Upper lobe of right lung (tissue), 1 donor: ENCODE measurements at regions not wholly inside any gene's neighbourhood (a gene's known extent, or its start where the extent isn't known, plus 50 kb on each side); places are given as distances from the start of the nearest gene placed in this dataset.

Experiments
- ATAC-seq: fragments of 200-7000 bp; cut with Tn5 transposase; one replicate; pipeline ENCODE4 v1.9.1; 2020; ENCODE audit warnings: mild to moderate bottlenecking, moderate library complexity
- DNase-seq: peaks from one replicate; pipeline ENCODE4 v3.0.0-alpha.2; 2020
- H3K27ac ChIP-seq: fragments of 200-600 bp; one replicate; pipeline ENCODE4 v1.8.0; 2022
- H3K27me3 ChIP-seq: fragments of 200-600 bp; one replicate; pipeline ENCODE4 v1.8.0; 2022; ENCODE audit warnings: mild to moderate bottlenecking
- H3K36me3 ChIP-seq: fragments of 200-600 bp; one replicate; pipeline ENCODE4 v1.8.0; 2022
- H3K4me1 ChIP-seq: fragments of 200-600 bp; one replicate; pipeline ENCODE4 v1.8.0; 2022
- H3K4me3 ChIP-seq: fragments of 200-600 bp; one replicate; pipeline ENCODE4 v1.8.0; 2022; ENCODE audit warnings: mild to moderate bottlenecking
- H3K9me3 ChIP-seq: fragments of 200-600 bp; one replicate; pipeline ENCODE4 v1.8.0; 2022
- intact Hi-C: fragments of 100-400 bp; cut with DNase I; formaldehyde crosslinking; loops from one replicate; pipeline ENCODE4 v1.11.0; 2022
- TF ChIP-seq, protein P1 (sequence below): fragments of 200-600 bp; IDR thresholded peaks from one replicate; pipeline ENCODE4 v1.8.0; 2022; ENCODE audit warnings: antibody characterized with exemption
- donor health status: DM: no; HTN: yes; CAD: no; lungs with severe emphysema.

DNA sequence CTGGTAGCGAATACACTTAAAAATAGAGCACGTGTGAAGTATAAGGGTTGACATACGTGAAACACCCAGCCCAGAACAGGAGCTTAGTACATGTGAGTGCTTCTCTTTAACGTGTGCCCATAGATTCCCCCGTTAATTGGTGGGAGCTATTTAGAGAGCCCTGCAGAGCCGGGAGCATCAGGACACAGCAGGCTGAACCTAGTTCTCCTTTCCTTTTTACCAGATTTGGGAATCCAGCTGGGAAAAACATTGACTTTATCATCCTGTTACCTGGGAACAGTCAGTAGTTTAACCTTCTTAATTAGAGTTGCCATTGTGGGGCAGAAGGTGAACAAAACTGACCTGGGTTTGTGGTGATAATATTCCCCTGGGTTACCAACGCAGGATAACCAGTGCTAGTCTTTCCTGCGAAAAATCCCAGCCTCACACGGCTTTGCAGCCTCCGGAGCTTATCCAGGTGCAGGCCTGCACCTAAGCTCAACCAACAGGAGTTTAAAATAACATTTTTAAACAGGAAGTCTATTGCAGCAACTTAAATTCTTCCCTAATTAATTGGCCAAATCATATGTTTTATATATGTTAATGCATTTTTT lies 78.1 kb upstream of the SPTBN1 start:
- H3K27ac ChIP-seq: no peak overlapping the region
- TF ChIP-seq, protein P1, sequence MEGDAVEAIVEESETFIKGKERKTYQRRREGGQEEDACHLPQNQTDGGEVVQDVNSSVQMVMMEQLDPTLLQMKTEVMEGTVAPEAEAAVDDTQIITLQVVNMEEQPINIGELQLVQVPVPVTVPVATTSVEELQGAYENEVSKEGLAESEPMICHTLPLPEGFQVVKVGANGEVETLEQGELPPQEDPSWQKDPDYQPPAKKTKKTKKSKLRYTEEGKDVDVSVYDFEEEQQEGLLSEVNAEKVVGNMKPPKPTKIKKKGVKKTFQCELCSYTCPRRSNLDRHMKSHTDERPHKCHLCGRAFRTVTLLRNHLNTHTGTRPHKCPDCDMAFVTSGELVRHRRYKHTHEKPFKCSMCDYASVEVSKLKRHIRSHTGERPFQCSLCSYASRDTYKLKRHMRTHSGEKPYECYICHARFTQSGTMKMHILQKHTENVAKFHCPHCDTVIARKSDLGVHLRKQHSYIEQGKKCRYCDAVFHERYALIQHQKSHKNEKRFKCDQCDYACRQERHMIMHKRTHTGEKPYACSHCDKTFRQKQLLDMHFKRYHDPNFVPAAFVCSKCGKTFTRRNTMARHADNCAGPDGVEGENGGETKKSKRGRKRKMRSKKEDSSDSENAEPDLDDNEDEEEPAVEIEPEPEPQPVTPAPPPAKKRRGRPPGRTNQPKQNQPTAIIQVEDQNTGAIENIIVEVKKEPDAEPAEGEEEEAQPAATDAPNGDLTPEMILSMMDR: no peak
- no peaks in the 10 kb centered on the region for H3K27me3 ChIP-seq
- H3K4me1 ChIP-seq: peaks cover 5% of the 10 kb centered on the region
- no peak for DNase-seq
- ATAC-seq: no peak
- intact Hi-C loops: no loop called here
- no peaks in the 10 kb centered on the region for H3K36me3 ChIP-seq
- H3K4me3 ChIP-seq: no peak overlapping the region
- H3K9me3 ChIP-seq: no peaks in the 10 kb centered on the region

DNA sequence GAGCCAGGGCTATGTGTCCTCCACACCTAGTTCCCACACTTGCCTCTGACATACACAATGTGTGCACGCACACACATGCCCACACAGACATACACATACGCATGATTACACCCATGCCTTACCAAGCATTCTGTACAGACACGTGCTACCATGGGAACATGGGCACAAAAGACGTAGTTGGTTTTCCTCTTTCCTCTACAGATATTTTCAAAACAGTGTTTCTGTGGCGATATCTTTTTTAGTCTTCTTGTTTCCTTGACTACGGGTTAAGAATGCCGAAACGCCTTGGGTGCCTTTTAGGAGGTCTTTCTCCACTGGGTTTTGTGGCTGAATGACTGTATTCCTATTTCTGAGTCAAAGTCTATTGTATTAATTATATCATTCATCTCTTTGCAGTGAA lies 75.5 kb upstream of the SPTBN1 start:
- no peaks in the 10 kb centered on the region for H3K36me3 ChIP-seq
- H3K4me3 ChIP-seq: no peak overlapping the region
- TF ChIP-seq, protein P1: no peak
- intact Hi-C loops: no loop called here
- ATAC-seq: no peak
- no peak for DNase-seq
- H3K27ac ChIP-seq: no peak overlapping the region
- no peaks in the 10 kb centered on the region for H3K9me3 ChIP-seq
- no peaks in the 10 kb centered on the region for H3K27me3 ChIP-seq
- no peaks in the 10 kb centered on the region for H3K4me1 ChIP-seq

DNA sequence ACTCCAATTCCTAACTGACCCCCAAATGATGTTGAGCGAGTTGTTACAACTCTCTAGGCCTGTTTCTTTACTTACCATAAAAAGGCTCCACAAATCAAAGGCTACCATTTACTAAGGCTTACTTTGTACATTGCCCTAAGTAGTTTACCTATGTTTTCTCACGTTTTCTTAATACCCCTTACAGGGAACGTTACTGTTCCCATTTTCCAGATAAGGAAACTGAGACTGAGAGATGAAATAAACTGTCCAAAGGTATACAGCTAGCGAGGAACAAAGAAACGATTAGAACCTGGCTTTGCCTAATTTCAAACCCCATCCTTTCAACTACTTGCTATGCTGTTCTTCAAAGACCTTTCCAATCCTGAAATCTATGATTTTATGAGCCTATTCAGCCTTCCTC lies 74.8 kb upstream of the SPTBN1 start:
- Histone ChIP-seq H3K27ac (no peak overlapping the region), H3K4me1 (no peaks in the 10 kb centered on the region), H3K36me3 (no peaks in the 10 kb centered on the region), H3K27me3 (no peaks in the 10 kb centered on the region), H3K4me3 (no peak overlapping the region), H3K9me3 (no peaks in the 10 kb centered on the region)
- TF ChIP-seq, protein P1: no peak
- DNase-seq: no peak
- no peak for ATAC-seq
- intact Hi-C loops: no loop called here

DNA sequence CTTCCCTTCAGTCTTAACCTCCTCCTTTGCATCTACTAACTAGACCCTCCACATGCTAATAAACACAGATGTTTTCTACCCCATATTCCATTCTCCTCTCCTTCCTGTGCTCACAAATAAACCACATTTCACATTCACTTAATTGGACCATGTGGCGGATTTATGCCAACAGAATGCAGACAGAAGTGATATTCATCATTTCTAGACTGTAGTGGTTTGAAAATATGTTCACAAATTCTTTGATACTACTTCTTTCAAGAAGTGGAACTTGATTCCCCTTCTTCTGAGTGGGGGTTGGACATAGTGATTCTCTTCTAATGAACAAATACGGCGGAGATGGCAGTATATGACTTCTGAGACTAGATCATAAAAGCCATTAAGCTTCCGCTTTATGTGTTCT lies 73.5 kb upstream of the SPTBN1 start:
- no peak overlapping the region for H3K4me3 ChIP-seq
- intact Hi-C loops: no loop called here
- DNase-seq (no peak), ATAC-seq (no peak)
- no peaks in the 10 kb centered on the region for H3K9me3 ChIP-seq
- H3K4me1 ChIP-seq: peaks cover 5% of the 10 kb centered on the region
- no peak overlapping the region for H3K27ac ChIP-seq
- no peaks in the 10 kb centered on the region for H3K36me3 ChIP-seq
- TF ChIP-seq, protein P1: no peak
- H3K27me3 ChIP-seq: no peaks in the 10 kb centered on the region

DNA sequence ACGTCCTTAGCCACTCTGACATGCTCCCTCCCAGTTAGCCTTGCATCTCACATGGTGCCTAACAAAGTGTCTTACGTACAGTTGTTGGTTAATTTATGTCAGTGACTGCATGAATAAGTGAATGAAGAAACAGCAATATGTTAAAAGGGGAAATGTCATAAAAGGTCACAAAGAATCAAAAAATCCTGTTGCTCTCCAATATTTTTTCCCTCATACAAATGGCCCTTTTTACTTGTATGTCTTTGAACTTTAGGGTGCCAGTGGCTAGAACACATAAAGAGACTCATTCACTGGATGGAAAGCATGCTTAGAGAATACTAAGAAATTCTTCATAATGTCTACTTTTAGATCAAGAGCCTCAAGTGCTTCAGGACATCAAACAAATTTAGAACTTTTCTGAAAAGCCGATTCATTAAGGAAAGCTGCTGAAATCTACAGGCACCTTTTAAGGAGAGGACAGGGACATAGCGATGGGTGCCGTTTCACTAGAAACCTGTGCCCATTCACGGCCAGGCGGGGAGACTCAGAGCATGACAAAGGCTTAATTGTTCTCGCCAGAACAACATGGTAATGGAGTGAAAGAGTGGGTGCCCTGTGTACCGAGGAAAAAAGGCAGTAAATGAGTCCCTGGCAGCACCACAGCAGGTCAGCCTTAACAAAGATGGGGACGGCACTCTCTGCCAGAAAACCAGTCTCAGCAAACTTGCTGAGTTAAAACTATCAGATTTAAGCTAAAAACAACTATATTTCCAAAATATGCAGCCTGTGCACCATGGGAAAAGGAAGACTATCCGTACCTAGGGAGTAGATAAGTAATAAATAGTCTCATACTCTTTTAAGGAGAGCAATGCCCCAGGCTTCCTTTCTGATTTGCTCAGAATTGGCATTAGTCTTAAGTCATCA lies 71.6 kb upstream of the SPTBN1 start:
- DNase-seq (no peak), ATAC-seq (no peak)
- no peak overlapping the region for H3K27ac ChIP-seq
- H3K4me3 ChIP-seq: no peak overlapping the region
- H3K4me1 ChIP-seq: peaks cover 12% of the 10 kb centered on the region
- intact Hi-C loops: no loop called here
- H3K36me3 ChIP-seq: no peaks in the 10 kb centered on the region
- TF ChIP-seq, protein P1: no peak
- no peaks in the 10 kb centered on the region for H3K9me3 ChIP-seq
- no peaks in the 10 kb centered on the region for H3K27me3 ChIP-seq
